ES-I3 (cell line): ENCODE measurements at regions not wholly inside any gene's neighbourhood (a gene's known extent, or its start where the extent isn't known, plus 50 kb on each side); places are given as distances from the start of the nearest gene placed in this dataset.

Experiments used
- H3K36me3 ChIP-seq: 2 replicates; pipeline ENCODE4 v1.6.1; 2013; ENCODE audit warnings: mild to moderate bottlenecking, low read length, control low read depth, moderate library complexity; ENCODE audit not compliant: insufficient read depth
- H3K4me1 ChIP-seq: 2 replicates; pipeline ENCODE4 v1.6.1; 2013; ENCODE audit warnings: mild to moderate bottlenecking, control low read depth, low read length; ENCODE audit not compliant: insufficient read depth
- H3K9ac ChIP-seq: 2 replicates; pipeline ENCODE4 v1.6.1; 2013; ENCODE audit warnings: low read depth, mild to moderate bottlenecking, low read length, moderate library complexity
- H3K9me3 ChIP-seq: 2 replicates; pipeline ENCODE4 v1.6.1; 2013; ENCODE audit warnings: mild to moderate bottlenecking, low read length, moderate library complexity; ENCODE audit not compliant: control insufficient read depth, insufficient read depth

GRCh38 chr3:107882261-107882660 is 208.6 kb downstream of the CD47 start:
- Histone ChIP-seq H3K9me3 (no peaks in the 10 kb centered on the region), H3K36me3 (no peaks in the 10 kb centered on the region), H3K9ac (no peak overlapping the region), H3K4me1 (peaks cover 4% of the 10 kb centered on the region; the same call in 1 of the 2 replicates)

DNA sequence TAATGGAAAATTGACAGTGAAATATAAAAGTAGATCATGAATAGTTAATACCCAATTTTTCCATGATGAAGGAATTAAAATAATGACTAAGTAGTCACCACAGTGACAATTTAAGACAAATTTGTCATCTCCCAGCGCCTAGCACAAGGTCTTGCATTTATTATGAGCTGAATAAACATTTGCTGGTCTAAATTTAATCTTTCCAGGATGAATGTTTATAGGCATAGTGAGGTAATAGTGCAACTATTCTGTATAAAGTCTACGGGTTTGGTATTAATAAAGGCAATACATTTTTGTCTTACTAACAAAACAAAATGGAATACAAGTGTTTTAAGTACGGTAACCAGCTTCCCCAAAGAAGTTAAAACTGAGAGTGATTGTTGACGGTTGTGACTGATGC is 209.3 kb downstream of the CD47 start:
- no peaks in the 10 kb centered on the region for H3K9me3 ChIP-seq
- H3K36me3 ChIP-seq: no peaks in the 10 kb centered on the region
- peaks cover 4% of the 10 kb centered on the region; the same call in 1 of the 2 replicates for H3K4me1 ChIP-seq
- no peak overlapping the region for H3K9ac ChIP-seq

GRCh38 chr3:107880702-107881101 is 210.1 kb downstream of the CD47 start:
- Histone ChIP-seq H3K9me3 (no peaks in the 10 kb centered on the region), H3K4me1 (peaks cover 4% of the 10 kb centered on the region; the same call in 1 of the 2 replicates), H3K9ac (no peak overlapping the region), H3K36me3 (no peaks in the 10 kb centered on the region)

GRCh38 chr3:107877936-107878335 is 212.9 kb downstream of the CD47 start:
- no peaks in the 10 kb centered on the region for H3K9me3 ChIP-seq
- no peaks in the 10 kb centered on the region for H3K36me3 ChIP-seq
- H3K9ac ChIP-seq: no peak overlapping the region
- no peaks in the 10 kb centered on the region for H3K4me1 ChIP-seq

DNA sequence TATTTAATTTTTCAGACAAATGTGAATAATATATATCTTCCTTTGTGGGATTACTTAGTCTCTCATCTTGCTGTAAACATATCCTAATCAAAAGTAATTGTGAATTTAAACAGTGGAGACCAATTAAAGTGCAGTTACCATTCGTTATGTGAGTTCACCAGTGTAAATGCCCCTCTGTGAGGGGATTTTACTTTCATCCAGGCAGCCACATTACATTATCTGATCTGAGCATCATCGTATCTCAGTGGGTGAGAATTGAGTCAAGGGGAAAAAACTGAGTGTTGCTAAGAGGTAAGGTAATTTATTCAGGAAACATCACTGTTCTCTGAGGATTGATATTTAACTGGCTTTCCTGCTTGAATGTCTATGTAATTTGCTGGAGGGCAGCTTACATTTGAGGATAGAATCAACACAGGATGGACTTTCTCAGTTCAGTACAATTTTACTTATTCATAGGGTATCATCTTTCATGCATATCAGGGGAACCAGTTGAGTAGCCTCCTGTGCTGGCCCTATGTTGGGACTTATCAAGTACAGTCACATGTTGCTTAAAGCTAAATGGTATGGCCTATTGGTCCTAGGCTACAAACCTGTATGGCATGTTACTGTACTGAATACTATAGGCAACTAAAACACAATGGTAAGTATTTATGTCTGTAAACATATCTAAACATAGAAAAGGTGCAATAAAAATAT is 219.7 kb downstream of the CD47 start:
- no peak overlapping the region for H3K9ac ChIP-seq
- H3K4me1 ChIP-seq: no peaks in the 10 kb centered on the region
- H3K9me3 ChIP-seq: no peaks in the 10 kb centered on the region
- H3K36me3 ChIP-seq: no peaks in the 10 kb centered on the region

- H3K4me1 ChIP-seq: no peaks in the 10 kb centered on the region
- H3K36me3 ChIP-seq: no peaks in the 10 kb centered on the region
- H3K9me3 ChIP-seq: no peaks in the 10 kb centered on the region
- no peak overlapping the region for H3K9ac ChIP-seq
Measured at GRCh38 chr3:107870096-107870495, 220.7 kb downstream of the CD47 start.

DNA sequence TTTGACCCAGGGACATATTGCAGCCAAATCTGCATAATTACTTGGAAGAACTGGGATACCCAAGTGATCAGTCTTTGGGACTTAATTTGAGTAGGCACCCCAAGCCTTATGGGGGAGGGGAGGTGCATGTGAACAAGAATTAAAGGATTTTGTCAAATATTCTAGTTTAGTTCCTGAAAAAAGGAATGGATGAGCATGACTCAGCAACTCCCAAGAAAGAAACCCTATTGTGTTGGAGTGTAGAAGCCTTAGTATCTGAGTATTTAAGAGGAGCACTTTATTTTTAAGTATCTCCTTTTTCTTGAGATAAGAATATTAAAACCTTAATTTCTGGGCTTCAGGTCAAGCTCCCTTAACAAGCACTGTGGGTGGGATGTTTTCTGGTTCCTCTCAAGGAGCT is 222.4 kb downstream of the CD47 start:
- no peaks in the 10 kb centered on the region for H3K36me3 ChIP-seq
- H3K9me3 ChIP-seq: no peaks in the 10 kb centered on the region
- H3K4me1 ChIP-seq: no peaks in the 10 kb centered on the region
- no peak overlapping the region for H3K9ac ChIP-seq

GRCh38 chr3:107861904-107862303 is 228.9 kb downstream of the CD47 start:
- Histone ChIP-seq H3K9ac (no peak overlapping the region), H3K36me3 (no peaks in the 10 kb centered on the region), H3K9me3 (no peaks in the 10 kb centered on the region), H3K4me1 (no peaks in the 10 kb centered on the region)

DNA sequence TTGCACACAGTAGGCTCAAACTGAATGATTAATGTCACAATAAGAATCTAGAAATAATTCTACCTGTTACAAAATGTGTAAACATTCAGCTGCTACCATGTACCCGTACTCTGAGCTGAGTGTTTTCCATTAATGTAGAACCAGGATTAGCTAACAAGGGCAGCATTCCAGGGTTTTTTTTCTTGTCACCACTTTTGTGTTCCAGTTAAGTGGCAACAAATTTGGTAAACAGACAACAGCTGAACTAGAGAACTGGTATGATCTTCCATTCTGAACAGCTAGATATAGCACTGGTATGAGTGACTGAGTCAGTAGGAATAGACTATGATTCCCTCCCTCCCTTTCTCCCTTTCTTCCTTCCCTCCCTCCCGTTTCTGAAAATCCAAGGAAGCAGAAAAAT is 229.4 kb downstream of the CD47 start:
- Histone ChIP-seq H3K36me3 (no peaks in the 10 kb centered on the region), H3K4me1 (no peaks in the 10 kb centered on the region), H3K9ac (no peak overlapping the region), H3K9me3 (no peaks in the 10 kb centered on the region)
